GM19043 (cell line): ENCODE measurements at regions not wholly inside any gene's neighbourhood (a gene's known extent, or its start where the extent isn't known, plus 50 kb on each side); places are given as distances from the start of the nearest gene placed in this dataset.
"Not testable (repeated sequence)": the region's sequence is repeated elsewhere in the genome, so short reads cannot be mapped to it uniquely, and the experiment has no call there.

Experiments
- ATAC-seq: cut with Tn5 transposase; IDR thresholded peaks from one replicate; pipeline ENCODE4 v1.9.1; 2021; ENCODE audit warnings: low read depth; ENCODE audit not compliant: unreplicated experiment

GRCh38 chr12:17137396-17137795 lies 531.4 kb upstream of the LMO3 start:
- ATAC-seq, result no peak

- ATAC-seq, result no peak
These were observed 528.4 kb upstream of the LMO3 start for GRCh38 chr12:17134315-17134714.

GRCh38 chr12:17132336-17132735 lies 526.4 kb upstream of the LMO3 start:
- ATAC-seq, result no peak

GRCh38 chr12:17116538-17116937 lies 510.6 kb upstream of the LMO3 start:
- ATAC-seq, result not testable (repeated sequence)

DNA sequence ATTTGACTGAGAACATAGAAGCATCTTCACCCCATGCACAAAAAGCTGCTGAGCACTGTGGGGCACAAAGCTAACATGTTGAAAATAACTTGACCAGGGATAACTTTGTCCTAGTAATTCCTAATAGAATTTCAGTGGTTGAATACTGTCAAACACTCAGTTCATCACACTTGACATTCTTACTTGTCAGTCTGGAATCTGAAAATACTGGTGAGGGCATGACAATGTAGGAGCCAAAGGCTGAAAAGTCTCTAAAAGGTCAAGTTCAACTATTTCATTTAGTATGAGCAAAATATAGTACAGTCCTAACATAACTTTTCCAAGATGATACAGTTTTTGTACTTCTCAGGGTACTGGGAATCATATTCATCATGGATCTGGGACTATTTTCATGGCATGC lies 504.4 kb upstream of the LMO3 start:
- no peak for ATAC-seq

- ATAC-seq, result no peak
These were observed 503.0 kb upstream of the LMO3 start for GRCh38 chr12:17108877-17109541.

- ATAC-seq, result no peak
These were observed 498.8 kb upstream of the LMO3 start for GRCh38 chr12:17104801-17105200.

GRCh38 chr12:17097674-17098073 lies 491.7 kb upstream of the LMO3 start:
- ATAC-seq, result no peak

DNA sequence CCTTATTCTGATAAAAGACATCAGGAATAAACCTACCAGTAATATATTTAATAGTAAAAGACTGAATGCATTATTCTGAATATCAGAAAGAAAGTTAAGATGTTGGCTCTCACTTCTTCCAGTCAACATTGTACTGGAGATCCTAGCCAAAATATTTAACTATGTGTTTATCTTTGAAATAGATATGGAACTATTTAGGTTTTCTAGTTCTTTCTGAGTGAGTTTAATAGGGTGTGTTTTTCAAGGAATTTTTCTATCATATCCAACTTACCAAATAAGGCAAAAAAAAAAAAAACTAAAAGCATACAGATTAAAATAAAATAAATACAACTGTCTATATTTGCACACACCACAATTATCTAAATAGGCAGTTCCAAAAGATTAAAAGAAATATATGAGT lies 478.9 kb upstream of the LMO3 start:
- no peak for ATAC-seq

DNA sequence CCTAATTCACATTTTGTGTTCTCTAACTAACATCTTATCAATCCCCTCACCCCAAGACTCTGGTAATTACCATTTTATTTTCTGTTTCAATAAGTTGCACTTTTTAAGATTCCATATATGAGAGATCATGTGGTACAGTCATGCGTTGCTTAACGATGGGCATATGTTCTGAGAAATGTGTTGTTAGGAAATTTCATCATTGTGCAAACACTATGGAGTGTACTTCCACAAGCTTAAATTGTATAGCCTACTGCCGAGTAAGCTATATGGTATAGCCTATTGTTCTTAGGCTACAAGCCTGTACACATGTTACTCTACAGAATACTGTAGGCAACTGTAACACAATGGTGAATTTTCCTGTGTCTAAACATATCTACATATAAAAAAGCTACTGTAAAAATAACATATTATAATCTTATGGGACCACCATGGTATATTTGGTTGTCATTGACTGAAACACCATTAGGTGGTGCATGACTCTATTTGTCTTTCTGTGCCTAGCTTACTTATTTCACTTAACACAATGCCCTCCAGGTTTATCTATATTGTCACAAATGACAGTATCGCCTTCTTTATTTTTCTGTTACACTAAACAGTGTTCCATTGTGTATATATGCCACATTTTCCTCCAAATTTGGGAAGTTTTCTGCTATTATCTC lies 473.4 kb upstream of the LMO3 start:
- no peak for ATAC-seq

DNA sequence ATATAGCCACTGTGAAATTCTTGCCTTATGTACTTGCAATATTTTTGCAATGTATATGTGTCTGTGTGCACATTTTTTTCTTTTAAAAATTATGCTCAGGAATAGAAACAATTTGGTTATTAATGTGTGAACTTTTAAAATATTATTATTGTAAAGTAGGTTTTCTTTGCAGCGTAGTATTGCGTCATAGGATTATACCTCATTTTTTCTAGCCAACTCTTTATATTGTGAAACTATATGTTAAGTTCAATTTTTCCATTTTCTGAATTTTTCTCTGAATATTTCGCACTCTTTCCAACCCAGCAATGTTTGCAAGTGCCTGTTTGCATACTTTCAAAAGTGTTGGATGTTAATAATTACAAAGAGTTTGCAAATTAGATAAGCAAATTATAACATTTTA lies 471.6 kb upstream of the LMO3 start:
- no peak for ATAC-seq

- no peak for ATAC-seq
These were observed 470.8 kb upstream of the LMO3 start for GRCh38 chr12:17076811-17077210.

- ATAC-seq, result no peak
These were observed 470.2 kb upstream of the LMO3 start for GRCh38 chr12:17076028-17076744.

DNA sequence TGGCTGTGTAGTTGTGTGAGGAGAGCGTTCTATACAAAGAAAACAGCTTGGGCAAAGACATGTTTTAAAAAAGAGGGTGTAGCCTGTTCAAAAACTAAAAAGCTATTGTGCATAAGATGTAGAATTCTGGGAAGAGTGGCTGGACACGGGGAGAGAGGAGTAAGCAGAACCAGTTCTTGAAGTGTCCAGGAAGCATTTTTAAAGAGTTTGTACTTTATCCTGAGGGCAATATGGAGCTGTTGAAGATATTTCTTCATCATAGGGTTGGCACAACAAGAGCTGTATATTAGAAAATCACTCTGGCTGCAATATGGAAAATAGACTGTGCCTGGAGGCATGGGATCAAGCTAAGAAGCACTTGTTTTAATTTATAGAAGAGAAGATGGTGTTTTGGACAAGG lies 458.9 kb upstream of the LMO3 start:
- ATAC-seq, result no peak

GRCh38 chr12:17062267-17063036 lies 456.5 kb upstream of the LMO3 start:
- no peak for ATAC-seq

- ATAC-seq, result no peak
These were observed 454.3 kb upstream of the LMO3 start for GRCh38 chr12:17060260-17060659.

GRCh38 chr12:17056546-17056945 lies 450.6 kb upstream of the LMO3 start:
- ATAC-seq, result no peak

DNA sequence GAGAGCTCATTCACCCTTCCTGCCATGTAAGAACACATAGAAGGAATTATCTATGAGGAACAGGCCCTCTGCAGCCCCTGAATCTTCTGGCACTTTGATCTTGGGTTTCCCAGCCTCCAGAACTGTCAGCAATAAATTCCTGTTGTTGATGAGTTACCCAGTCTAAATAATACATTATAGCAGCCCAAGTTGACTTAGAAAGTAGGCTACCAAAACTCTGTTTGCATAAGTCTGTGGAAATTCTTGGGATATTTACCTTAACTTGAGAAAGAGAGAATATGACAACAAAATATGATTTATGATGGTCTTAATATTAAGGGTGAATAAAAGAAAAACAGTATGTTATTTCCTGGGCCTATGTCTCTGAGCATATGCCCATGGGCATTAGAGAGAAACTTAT lies 433.0 kb upstream of the LMO3 start:
- ATAC-seq, result no peak

DNA sequence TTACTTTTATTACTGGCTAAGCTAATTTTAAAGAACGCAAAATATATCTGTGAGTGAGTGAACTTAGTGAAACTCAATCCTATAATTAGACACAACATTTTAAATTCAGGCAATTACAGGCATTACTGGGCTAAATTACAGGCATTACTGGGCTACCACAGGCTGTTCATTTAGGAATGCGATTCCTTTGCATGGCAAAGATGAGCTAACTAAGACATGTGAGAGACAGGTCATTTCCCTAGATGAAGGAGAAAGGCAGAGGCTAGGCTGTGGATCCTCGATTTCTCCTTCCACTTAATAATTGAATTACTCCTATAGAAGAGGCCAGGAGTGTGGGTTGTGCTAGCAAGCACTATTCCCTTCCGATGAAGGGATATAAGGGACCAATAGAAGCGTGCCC lies 429.4 kb upstream of the LMO3 start:
- no peak for ATAC-seq

GRCh38 chr12:17030338-17030737 lies 424.4 kb upstream of the LMO3 start:
- ATAC-seq, result no peak

DNA sequence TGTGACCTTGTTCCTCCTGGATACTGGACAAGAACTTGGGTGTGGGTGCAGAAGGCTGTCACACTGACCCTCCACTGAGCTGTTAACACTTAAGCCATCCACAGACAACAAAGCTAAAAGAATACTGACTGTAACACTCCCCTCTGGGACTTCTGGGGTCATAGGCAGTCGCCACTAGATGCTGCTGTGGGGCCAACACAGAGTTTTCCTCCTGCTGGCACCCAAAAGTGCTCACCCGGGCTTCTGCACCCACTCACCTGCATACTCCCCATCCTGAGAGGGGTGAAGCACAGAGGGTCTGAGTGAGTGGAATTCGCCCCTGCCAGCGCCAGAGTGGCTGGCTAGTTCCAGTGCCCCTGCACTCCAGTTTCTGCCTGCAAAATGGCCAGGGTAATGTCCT lies 422.4 kb upstream of the LMO3 start:
- ATAC-seq, result no peak
